H1 (cell line): ENCODE measurements at regions not wholly inside any gene's neighbourhood (a gene's known extent, or its start where the extent isn't known, plus 50 kb on each side); places are given as distances from the start of the nearest gene placed in this dataset.

Source experiments
- TAF7 ChIP-seq: optimal IDR thresholded peaks from 2 replicates; pipeline ENCODE3; 2011; ENCODE audit warnings: low read depth, mild to moderate bottlenecking, inconsistent platforms, low read length, moderate library complexity, borderline replicate concordance
- TF ChIP-seq, protein P1 (sequence below): IDR thresholded peaks from 2 replicates; pipeline ENCODE4 v1.6.1; 2012; ENCODE audit warnings: inconsistent platforms

DNA sequence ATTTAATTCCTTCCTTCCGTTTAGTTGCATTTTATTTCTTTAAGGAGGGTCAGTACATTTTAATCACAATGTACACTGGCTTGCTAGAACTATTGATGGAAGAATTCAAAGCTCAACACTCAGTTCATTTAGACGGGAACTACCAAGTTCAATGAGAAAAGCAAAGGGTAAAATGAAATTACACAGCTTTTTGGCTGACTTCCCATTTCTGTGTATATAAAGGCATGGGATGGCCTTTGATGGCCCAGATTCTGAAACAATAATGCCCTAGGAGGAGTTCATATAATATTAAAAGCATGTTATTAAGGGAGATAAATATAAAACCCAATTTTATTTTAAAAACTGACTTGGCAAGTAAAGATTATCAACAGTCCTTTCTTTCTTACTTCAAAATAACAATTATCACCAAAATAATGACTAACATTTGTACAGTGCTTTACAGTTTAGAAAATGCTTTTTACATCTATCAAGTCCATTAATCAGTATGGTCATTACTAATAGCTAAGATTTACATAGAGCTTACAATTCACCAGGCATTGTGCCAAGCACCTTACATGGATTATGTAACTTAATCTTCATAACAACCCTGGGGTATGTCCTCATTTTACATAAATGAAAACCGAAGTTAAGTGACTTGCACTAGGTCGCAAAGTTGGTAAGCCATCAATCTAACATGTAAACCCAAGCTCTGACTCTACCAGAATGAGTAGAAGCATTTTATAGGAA lies 402.4 kb downstream of the OMA1 start:
- TF ChIP-seq TAF7 = no peak
- TF ChIP-seq, protein P1, sequence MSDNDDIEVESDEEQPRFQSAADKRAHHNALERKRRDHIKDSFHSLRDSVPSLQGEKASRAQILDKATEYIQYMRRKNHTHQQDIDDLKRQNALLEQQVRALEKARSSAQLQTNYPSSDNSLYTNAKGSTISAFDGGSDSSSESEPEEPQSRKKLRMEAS = no peak
